H9 (cell line): ENCODE measurements at regions not wholly inside any gene's neighbourhood (a gene's known extent, or its start where the extent isn't known, plus 50 kb on each side); places are given as distances from the start of the nearest gene placed in this dataset.

ENCODE experiments used
- DNase-seq: peaks from one replicate; pipeline ENCODE4 v3.0.0-alpha.2; 2017
- H2AFZ ChIP-seq: one replicate; pipeline ENCODE4 v1.6.1; 2013; ENCODE audit warnings: mild to moderate bottlenecking, low read length, control low read depth, moderate library complexity
- H2AK5ac ChIP-seq: 2 replicates; pipeline ENCODE4 v1.6.1; 2013; ENCODE audit warnings: low read length, control low read depth, mixed read lengths; ENCODE audit not compliant: insufficient read length
- H2BK120ac ChIP-seq: one replicate; pipeline ENCODE4 v1.6.1; 2013; ENCODE audit warnings: low read depth, mild to moderate bottlenecking, low read length, control low read depth, inconsistent platforms; ENCODE audit not compliant: poor library complexity, severe bottlenecking
- H2BK12ac ChIP-seq: 2 replicates; pipeline ENCODE4 v1.6.1; 2013; ENCODE audit warnings: low read length, control low read depth, mixed read lengths, low read depth; ENCODE audit not compliant: insufficient read length
- H2BK15ac ChIP-seq: 2 replicates; pipeline ENCODE4 v1.6.1; 2013; ENCODE audit warnings: low read depth, low read length, control low read depth
- H2BK20ac ChIP-seq: one replicate; pipeline ENCODE4 v1.6.1; 2013; ENCODE audit warnings: low read depth, mild to moderate bottlenecking, low read length, control low read depth, inconsistent platforms; ENCODE audit not compliant: poor library complexity, severe bottlenecking
- H2BK5ac ChIP-seq: 2 replicates; pipeline ENCODE4 v1.6.1; 2013; ENCODE audit warnings: low read length, control low read depth, mixed read lengths; ENCODE audit not compliant: insufficient read length
- H3K14ac ChIP-seq: 2 replicates; pipeline ENCODE4 v1.6.1; 2013; ENCODE audit warnings: low read length, control low read depth; ENCODE audit not compliant: insufficient read depth
- H3K18ac ChIP-seq: 2 replicates; pipeline ENCODE4 v1.6.1; 2013; ENCODE audit warnings: low read depth, mild to moderate bottlenecking, mixed read lengths, low read length, control low read depth; ENCODE audit not compliant: insufficient read length
- H3K23ac ChIP-seq: 2 replicates; pipeline ENCODE4 v1.6.1; 2013; ENCODE audit warnings: low read length, control low read depth, mixed read lengths, low read depth; ENCODE audit not compliant: insufficient read length
- H3K23me2 ChIP-seq: 2 replicates; pipeline ENCODE4 v1.6.1; 2013; ENCODE audit warnings: low read depth, mild to moderate bottlenecking, mixed read lengths, low read length, control low read depth; ENCODE audit not compliant: insufficient read length, poor library complexity, severe bottlenecking
- H3K27ac ChIP-seq: 2 replicates; pipeline ENCODE4 v1.5.1; 2013; ENCODE audit warnings: low read length, control low read depth, mixed read lengths, low read depth; ENCODE audit not compliant: insufficient read length
- H3K27me3 ChIP-seq: 2 replicates; pipeline ENCODE4 v1.6.1; 2013; ENCODE audit warnings: low read length, control low read depth, inconsistent platforms; ENCODE audit not compliant: insufficient read depth
- H3K4ac ChIP-seq: 2 replicates; pipeline ENCODE4 v1.6.1; 2013; ENCODE audit warnings: low read depth, mild to moderate bottlenecking, control low read depth, inconsistent platforms, low read length, moderate library complexity
- H3K4me1 ChIP-seq: 2 replicates; pipeline ENCODE4 v1.6.1; 2013; ENCODE audit warnings: low read length, control low read depth, inconsistent platforms; ENCODE audit not compliant: insufficient read depth
- H3K4me2 ChIP-seq: 2 replicates; pipeline ENCODE4 v1.6.1; 2013; ENCODE audit warnings: low read length, control low read depth, mixed read lengths; ENCODE audit not compliant: insufficient read length, insufficient read depth
- H3K56ac ChIP-seq: 2 replicates; pipeline ENCODE4 v1.6.1; 2013; ENCODE audit warnings: low read depth, mild to moderate bottlenecking, mixed read lengths, low read length, control low read depth; ENCODE audit not compliant: insufficient read length
- H3K79me1 ChIP-seq: 2 replicates; pipeline ENCODE4 v1.6.1; 2013; ENCODE audit warnings: low read depth, mild to moderate bottlenecking, moderate library complexity, low read length, control low read depth, inconsistent platforms; ENCODE audit not compliant: insufficient read depth, poor library complexity, severe bottlenecking
- H3K79me2 ChIP-seq: 2 replicates; pipeline ENCODE4 v1.6.1; 2013; ENCODE audit warnings: low read length, control low read depth, inconsistent platforms; ENCODE audit not compliant: insufficient read depth
- H3K9ac ChIP-seq: 2 replicates; pipeline ENCODE4 v1.6.1; 2013; ENCODE audit warnings: low read length, control low read depth, mixed read lengths; ENCODE audit not compliant: insufficient read length; ENCODE audit errors: extremely low read depth
- H3K9me3 ChIP-seq: one replicate; pipeline ENCODE4 v1.6.1; 2013; ENCODE audit warnings: low read depth, low read length, inconsistent platforms; ENCODE audit not compliant: control insufficient read depth
- H3T11ph ChIP-seq: one replicate; pipeline ENCODE4 v1.6.1; 2013; ENCODE audit warnings: mild to moderate bottlenecking, low read length, control low read depth, inconsistent platforms
- H4K20me1 ChIP-seq: one replicate; pipeline ENCODE4 v1.6.1; 2013; ENCODE audit not compliant: control insufficient read depth, insufficient read length, insufficient read depth
- H4K5ac ChIP-seq: 2 replicates; pipeline ENCODE4 v1.6.1; 2013; ENCODE audit warnings: low read depth, mild to moderate bottlenecking, mixed read lengths, low read length, control low read depth; ENCODE audit not compliant: insufficient read length
- H4K8ac ChIP-seq: replicated peaks from 2 replicates; pipeline ENCODE4 v1.6.1; 2013; ENCODE audit warnings: low read length, control low read depth, mixed read lengths, low read depth; ENCODE audit not compliant: insufficient read length
- H4K91ac ChIP-seq: 2 replicates; pipeline ENCODE4 v1.6.1; 2013; ENCODE audit warnings: low read depth, mild to moderate bottlenecking, moderate library complexity, mixed read lengths, low read length, control low read depth; ENCODE audit not compliant: insufficient read length
- H3K27ac Mint-ChIP-seq, 3 experiments: 2 replicates in 2 of 3; 3 replicates in 1 of 3; pipeline ENCODE4 v1.8.0; 2020 to 2021; ENCODE audit warnings: mixed read lengths in 3 of 3, mild to moderate bottlenecking in 1 of 3, moderate library complexity in 1 of 3
- H3K27me3 Mint-ChIP-seq: 2 replicates; pipeline ENCODE4 v1.8.0; 2021; ENCODE audit warnings: low read depth, mild to moderate bottlenecking, moderate library complexity, mixed read lengths
- H3K36me3 Mint-ChIP-seq, 3 experiments: 2 replicates in 2 of 3; 3 replicates in 1 of 3; pipeline ENCODE4 v1.8.0; 2020 to 2021; ENCODE audit warnings: low read depth in 3 of 3, mixed read lengths in 3 of 3; ENCODE audit not compliant: insufficient read depth in 1 of 3
- H3K4me1 Mint-ChIP-seq, 2 experiments: 2 replicates each; pipeline ENCODE4 v1.8.0; 2020; ENCODE audit warnings: mixed read lengths in 2 of 2
- H3K4me3 Mint-ChIP-seq, 2 experiments: 2 replicates in 1 of 2; 3 replicates in 1 of 2; pipeline ENCODE4 v1.8.0; 2020 to 2021; ENCODE audit warnings: mild to moderate bottlenecking in 2 of 2, mixed read lengths in 2 of 2, moderate library complexity in 1 of 2
- H3K9me3 Mint-ChIP-seq, 2 experiments: 2 replicates in 1 of 2; 3 replicates in 1 of 2; pipeline ENCODE4 v1.8.0; 2020; ENCODE audit warnings: mild to moderate bottlenecking in 2 of 2, mixed read lengths in 2 of 2, moderate library complexity in 1 of 2
- CTCF ChIP-seq: fragments of 200-600 bp; sonication (generic); conservative IDR thresholded peaks from 3 replicates; pipeline ENCODE4 v1.8.0; 2021; ENCODE audit warnings: antibody characterized with exemption, mild to moderate bottlenecking
- WGBS: extraction: QIAGEN DNeasy Blood & Tissue Kit; methylation state at CpG from one replicate; pipeline ENCODE4 v1.1.7; 2013; ENCODE audit warnings: missing lambda C conversion rate, low lambda C conversion rate, mixed read lengths; ENCODE audit not compliant: insufficient read length; ENCODE audit errors: extremely low coverage; 5-methylcytosine and 5-hydroxymethylcytosine counted together

GRCh38 chr13:54226876-54227275 is 1198.3 kb downstream of the OLFM4 start:
- Histone ChIP-seq H3K23me2 (no peaks in the 10 kb centered on the region), H4K91ac (no peak overlapping the region), H2BK15ac (no peak overlapping the region), H4K8ac (no peak overlapping the region), H2BK120ac (no peak overlapping the region), H3K23ac (no peak overlapping the region), H3K27me3 (no peaks in the 10 kb centered on the region), H3K9ac (no peak overlapping the region), H3K79me1 (no peaks in the 10 kb centered on the region), H3T11ph (no peak overlapping the region), H3K56ac (no peak overlapping the region), H3K9me3 (no peaks in the 10 kb centered on the region), H3K14ac (no peak overlapping the region), H2BK12ac (no peak overlapping the region), H3K4me1 (no peaks in the 10 kb centered on the region; the same call in 1 of the 2 replicates), H2BK5ac (no peak overlapping the region), H4K5ac (no peak overlapping the region), H2BK20ac (no peak overlapping the region), H4K20me1 (no peaks in the 10 kb centered on the region), H3K4me2 (no peak overlapping the region), H2AK5ac (no peak overlapping the region), H3K79me2 (no peaks in the 10 kb centered on the region), H3K27ac (no peak overlapping the region), H3K4ac (no peak overlapping the region), H3K18ac (no peak overlapping the region), H2AFZ (no peak overlapping the region)
- TF ChIP-seq CTCF: no peak
- no peak overlapping the region for H3K4me3 Mint-ChIP-seq
- no peak overlapping the region for H3K27ac Mint-ChIP-seq
- no CpG with 5 or more reads among the region's 1 CpG for WGBS
- peaks cover 13 to 24% of the 10 kb centered on the region in 2 experiments; a peak in 4 of 5 replicates for H3K9me3 Mint-ChIP-seq
- H3K36me3 Mint-ChIP-seq: peaks cover 10 to 22% (median 15%) of the 10 kb centered on the region in 3 experiments
- no peak for DNase-seq
- peaks cover 0 to 6% of the 10 kb centered on the region in 2 experiments; a peak in 2 of 4 replicates for H3K4me1 Mint-ChIP-seq
- no peaks in the 10 kb centered on the region for H3K27me3 Mint-ChIP-seq
